AG04450 (cell line): ENCODE measurements at regions not wholly inside any gene's neighbourhood (a gene's known extent, or its start where the extent isn't known, plus 50 kb on each side); places are given as distances from the start of the nearest gene placed in this dataset.

Experiments
- CTCF ChIA-PET: fragments of 300-600, 350-600 bp; formaldehyde crosslinking; extraction: SDS; loops from one replicate; lab custom pipeline; 2022; ENCODE audit warnings: antibody characterized with exemption, inconsistent platforms; lab: Charles Lee
- POLR2A ChIA-PET: fragments of 350-600 bp; formaldehyde crosslinking; extraction: SDS; loops from one replicate; lab custom pipeline; 2021; ENCODE audit warnings: antibody characterized with exemption, inconsistent platforms; lab: Yijun Ruan, JAX
- DNase-seq: peaks from one replicate; pipeline ENCODE4 v3.0.0-alpha.2; 2011; ENCODE audit warnings: low read depth, low spot score
- H3K27ac ChIP-seq: one replicate; pipeline ENCODE4 v1.5.1; 2012; ENCODE audit warnings: low read depth, low read length, control low read depth
- H3K27me3 ChIP-seq: one replicate; pipeline ENCODE4 v1.6.0; 2012; ENCODE audit warnings: low read length; ENCODE audit not compliant: control insufficient read depth, insufficient read depth
- H3K4me3 ChIP-seq: 2 replicates; pipeline ENCODE4 v1.5.1; 2011; ENCODE audit warnings: mild to moderate bottlenecking, low read depth, low read length, control low read depth
- H3K9me3 ChIP-seq: 2 replicates; pipeline ENCODE4 v1.5.1; 2012; ENCODE audit warnings: low read length; ENCODE audit not compliant: control insufficient read depth, insufficient read depth
- TF ChIP-seq, protein P1 (sequence below): IDR thresholded peaks from 2 replicates; pipeline ENCODE4 v1.5.1; 2011; ENCODE audit warnings: low read depth, low read length, control low read depth, inconsistent platforms

DNA sequence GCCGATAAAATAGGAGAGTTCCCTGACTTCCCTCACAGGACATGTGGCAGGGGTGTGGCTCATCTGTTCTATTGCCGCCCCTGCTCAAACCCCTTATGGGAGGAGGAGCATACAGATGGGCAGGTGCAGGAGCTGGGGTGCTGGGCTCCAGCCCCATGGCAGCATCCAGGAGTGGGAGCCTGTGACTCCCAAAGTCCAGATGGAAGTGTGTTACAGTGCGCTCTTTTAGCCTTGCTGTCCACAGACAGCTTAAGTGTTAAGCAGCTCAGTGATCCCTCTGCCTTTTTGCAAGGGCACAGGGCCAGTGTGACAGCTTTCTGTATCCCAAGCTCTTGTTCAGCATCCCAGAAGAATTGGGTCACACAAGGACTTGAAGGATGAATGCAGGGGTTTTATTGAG is 212.3 kb upstream of the MYLIP start:
- H3K27me3 ChIP-seq, result no peaks in the 10 kb centered on the region
- ChIA-PET CTCF (no interaction called here), POLR2A (no interaction called here)
- no peak overlapping the region for H3K4me3 ChIP-seq
- no peak for DNase-seq
- no peak overlapping the region for H3K27ac ChIP-seq
- TF ChIP-seq, protein P1, sequence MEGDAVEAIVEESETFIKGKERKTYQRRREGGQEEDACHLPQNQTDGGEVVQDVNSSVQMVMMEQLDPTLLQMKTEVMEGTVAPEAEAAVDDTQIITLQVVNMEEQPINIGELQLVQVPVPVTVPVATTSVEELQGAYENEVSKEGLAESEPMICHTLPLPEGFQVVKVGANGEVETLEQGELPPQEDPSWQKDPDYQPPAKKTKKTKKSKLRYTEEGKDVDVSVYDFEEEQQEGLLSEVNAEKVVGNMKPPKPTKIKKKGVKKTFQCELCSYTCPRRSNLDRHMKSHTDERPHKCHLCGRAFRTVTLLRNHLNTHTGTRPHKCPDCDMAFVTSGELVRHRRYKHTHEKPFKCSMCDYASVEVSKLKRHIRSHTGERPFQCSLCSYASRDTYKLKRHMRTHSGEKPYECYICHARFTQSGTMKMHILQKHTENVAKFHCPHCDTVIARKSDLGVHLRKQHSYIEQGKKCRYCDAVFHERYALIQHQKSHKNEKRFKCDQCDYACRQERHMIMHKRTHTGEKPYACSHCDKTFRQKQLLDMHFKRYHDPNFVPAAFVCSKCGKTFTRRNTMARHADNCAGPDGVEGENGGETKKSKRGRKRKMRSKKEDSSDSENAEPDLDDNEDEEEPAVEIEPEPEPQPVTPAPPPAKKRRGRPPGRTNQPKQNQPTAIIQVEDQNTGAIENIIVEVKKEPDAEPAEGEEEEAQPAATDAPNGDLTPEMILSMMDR, result no peak
- no peaks in the 10 kb centered on the region for H3K9me3 ChIP-seq

DNA sequence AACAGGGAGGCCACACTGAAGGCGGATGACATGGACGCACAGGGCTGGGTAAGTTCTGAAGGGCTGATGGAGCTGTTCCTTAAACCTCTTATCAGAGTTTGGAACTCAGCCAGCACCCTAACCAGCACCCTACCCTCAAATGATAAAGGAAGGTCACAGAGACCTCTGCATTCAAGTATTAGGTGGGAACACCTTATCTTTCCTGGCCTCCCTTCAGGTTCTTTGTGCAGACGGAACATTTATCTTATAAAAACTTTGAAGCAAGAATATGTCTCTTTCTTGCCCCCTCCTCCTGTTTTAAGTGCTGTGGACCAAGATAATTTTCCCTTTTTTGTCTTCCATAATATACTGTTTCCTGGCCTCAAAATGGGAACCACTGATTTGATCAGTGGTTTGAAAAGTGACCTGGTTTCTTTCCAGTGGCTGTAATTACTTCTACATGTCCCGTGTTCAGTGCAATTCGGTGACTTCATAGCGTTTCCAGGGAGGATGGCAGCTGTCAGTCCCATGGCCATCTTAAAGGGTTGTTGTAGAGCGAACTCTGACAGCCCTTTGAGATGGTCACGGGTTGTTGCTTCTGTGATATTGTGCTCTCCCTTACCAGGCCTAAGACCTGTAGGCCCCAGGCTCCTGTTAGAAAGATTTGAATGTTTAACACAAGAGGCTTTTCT is 213.2 kb upstream of the MYLIP start:
- H3K27me3 ChIP-seq, result no peaks in the 10 kb centered on the region
- H3K4me3 ChIP-seq, result no peak overlapping the region
- ChIA-PET CTCF (no interaction called here), POLR2A (no interaction called here)
- TF ChIP-seq, protein P1, result no peak
- no peaks in the 10 kb centered on the region for H3K9me3 ChIP-seq
- no peak for DNase-seq
- no peak overlapping the region for H3K27ac ChIP-seq

DNA sequence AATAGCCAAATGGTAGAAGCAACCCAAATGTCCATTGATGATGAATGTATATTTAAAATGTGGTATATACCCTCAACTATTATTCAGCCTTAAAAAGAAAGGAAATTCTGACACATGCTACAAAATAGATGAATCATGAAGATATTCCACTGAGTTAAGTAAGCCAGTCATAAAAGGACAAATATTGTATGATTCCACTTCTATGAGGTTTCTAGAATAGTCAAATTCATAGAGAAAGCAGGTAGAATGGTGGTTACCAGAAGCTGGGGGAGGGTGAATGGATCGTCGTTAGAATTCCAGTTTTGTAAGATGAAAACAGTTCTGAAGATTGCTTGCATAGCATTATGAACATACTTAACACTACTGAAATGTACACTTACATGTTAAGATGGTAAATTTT is 214.3 kb upstream of the MYLIP start:
- no peaks in the 10 kb centered on the region for H3K27me3 ChIP-seq
- no peak for DNase-seq
- H3K27ac ChIP-seq, result no peak overlapping the region
- H3K9me3 ChIP-seq, result no peaks in the 10 kb centered on the region
- TF ChIP-seq, protein P1, result no peak
- no peak overlapping the region for H3K4me3 ChIP-seq
- ChIA-PET POLR2A (no interaction called here), CTCF (no interaction called here)

DNA sequence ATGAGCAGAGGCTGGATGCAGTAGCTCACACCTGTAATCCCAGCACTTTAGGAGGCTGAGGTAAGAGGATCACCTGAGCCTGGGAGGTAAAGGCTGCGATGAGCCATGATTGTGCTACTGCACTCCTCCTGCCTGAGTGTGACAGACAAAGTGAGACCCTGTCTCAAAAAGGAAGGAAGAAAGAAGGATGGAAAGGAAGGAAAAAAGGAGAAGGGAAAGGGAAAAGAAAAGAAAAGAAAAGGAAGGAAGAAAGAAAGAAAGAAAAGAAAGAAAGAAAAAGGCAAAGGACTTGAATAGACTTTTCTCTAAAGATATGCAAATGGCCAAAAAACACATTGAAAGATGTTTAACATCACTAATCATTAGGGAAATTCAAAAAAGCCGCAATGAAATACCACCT is 215.3 kb upstream of the MYLIP start:
- ChIA-PET CTCF (no interaction called here), POLR2A (no interaction called here)
- no peak overlapping the region for H3K4me3 ChIP-seq
- H3K9me3 ChIP-seq, result no peaks in the 10 kb centered on the region
- DNase-seq, result no peak
- no peaks in the 10 kb centered on the region for H3K27me3 ChIP-seq
- no peak overlapping the region for H3K27ac ChIP-seq
- TF ChIP-seq, protein P1, result no peak

DNA sequence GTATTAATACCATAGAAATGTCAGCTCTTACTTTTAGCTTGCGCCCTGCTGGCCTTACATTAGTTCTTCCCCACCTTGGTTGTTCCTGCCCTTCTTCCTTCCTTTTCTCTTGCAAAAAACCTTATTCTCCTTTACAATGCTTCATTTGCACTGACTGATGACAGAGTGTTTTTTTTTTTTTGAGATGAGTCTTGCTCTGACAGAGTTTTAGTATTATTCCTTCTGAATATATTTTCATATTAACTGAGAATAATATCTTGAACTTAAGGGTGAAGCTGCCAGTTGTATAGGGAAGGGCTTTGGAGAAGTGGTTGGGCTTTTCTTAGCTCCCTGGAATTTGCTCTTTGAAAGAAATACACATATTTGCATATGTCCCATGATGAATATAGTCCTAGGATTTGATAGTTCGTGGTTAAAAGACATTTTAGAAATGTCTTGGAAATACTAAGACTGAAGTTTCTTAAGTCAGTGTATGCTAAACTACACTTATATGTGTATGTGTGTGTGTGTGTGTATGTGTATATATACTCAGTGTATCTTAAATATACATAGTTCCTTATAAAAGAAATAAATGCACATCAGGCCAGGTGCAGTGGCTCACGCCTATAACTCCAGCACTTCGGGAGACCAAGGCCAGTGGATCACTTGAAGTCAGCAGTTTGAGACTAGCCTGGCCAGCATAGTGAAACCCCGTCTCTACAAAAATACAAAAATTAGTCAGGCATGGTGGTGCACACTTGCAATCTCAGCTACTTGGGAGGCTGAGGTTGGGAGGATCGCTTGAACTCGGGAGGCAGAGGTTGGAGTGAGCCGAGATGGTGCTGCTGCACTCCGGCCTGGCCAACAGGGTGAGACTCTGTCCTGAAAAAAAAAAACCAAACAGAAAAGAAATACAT is 216.1 kb upstream of the MYLIP start:
- H3K4me3 ChIP-seq, result no peak overlapping the region
- TF ChIP-seq, protein P1, result no peak
- H3K27ac ChIP-seq, result no peak overlapping the region
- ChIA-PET CTCF (no interaction called here), POLR2A (no interaction called here)
- H3K9me3 ChIP-seq, result no peaks in the 10 kb centered on the region
- H3K27me3 ChIP-seq, result no peaks in the 10 kb centered on the region
- no peak for DNase-seq
